ENCODE measurements at regions not wholly inside any gene's neighbourhood (a gene's known extent, or its start where the extent isn't known, plus 50 kb on each side); places are given as distances from the start of the nearest gene placed in this dataset.
"Not testable (repeated sequence)": the region's sequence is repeated elsewhere in the genome, so short reads cannot be mapped to it uniquely, and the experiment has no call there.

DNA sequence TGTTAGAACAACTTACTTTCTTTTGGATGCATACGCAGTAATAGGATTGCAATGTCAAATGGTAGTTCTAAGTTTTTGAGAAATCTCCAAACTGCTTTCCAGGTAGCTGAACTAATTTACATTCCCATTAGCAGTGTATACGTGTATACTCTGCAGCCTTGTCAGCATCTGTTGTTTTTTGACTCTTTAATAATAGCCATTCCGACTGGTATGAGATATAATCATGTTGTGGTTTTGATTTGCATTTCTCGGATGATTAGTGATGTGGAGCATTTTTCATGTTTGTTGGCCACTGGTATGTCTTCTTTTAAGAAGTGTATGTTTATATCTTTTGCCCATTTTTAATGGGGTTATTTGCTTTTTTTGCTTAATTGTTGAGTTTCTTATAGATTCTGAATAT is 76.9 kb upstream of the HNRNPA1L2 start:
- intact Hi-C loops (cut with DNase I, micrococcal nuclease); DNase-seq; H3K36me3 ChIP-seq (ENCODE audit: low read depth); H3K4me1 ChIP-seq (ENCODE audit: low read depth); ATAC-seq; H3K9me3 ChIP-seq; H3K4me3 ChIP-seq: not testable (repeated sequence)

DNA sequence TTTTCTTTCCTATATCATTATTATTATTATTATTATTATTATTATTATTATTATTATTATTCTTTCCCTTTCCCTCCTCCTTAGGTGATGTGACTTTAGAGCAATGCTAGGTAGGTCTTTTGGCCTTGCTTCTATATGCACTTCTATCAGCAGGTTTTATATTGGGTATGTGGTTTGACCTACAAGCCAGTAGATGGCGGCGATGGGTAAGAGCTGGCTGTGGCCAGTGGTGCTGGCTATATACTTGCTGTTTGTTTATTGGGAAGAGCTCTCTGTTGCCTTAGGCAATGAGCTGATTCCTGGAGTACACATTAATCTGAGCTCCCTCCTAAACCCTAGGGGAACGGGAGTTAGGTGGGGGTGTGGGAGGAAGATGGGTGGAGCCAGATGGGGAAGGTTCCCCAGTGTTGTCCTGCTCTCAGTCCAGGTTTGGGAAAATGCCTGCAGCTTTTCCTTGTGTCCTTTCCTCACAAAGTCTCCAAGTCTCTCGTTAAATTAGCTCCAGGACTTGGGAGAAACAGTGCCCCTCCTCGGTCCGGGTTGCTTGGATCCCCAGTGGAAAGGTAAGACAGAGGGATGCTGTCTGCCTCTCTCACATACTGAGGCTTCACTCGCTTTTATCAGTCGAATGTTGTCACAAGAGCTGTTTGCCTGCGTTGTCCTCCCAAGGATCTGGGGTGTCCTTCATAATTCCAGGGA is 72.2 kb upstream of the HNRNPA1L2 start:
- H3K9me3 ChIP-seq; intact Hi-C loops (cut with DNase I, micrococcal nuclease); H3K36me3 ChIP-seq (ENCODE audit: low read depth); H3K4me1 ChIP-seq (ENCODE audit: low read depth); H3K4me3 ChIP-seq: not testable (repeated sequence)
- DNase-seq (peak in 1 of 3 donors; percentile 29), ATAC-seq (peak; percentile 89)

DNA sequence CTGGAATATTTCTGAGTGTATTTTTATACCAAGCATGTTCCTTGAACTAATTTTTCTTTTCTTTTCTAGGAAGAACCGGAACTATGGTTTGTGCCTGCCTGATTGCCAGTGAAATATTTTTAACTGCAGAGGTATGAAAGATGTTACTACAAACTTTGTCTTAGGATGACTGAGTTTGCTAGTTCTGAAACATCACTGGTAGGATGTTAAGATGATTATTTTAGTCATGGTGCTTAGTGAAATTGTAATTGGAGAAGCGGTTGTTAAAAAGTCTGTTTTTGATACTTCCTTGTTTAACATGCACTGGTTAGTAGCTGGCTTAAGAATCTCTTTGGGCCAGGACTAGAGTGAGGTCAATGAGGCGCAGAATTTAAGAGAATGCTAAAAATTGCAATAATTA is 71.1 kb upstream of the HNRNPA1L2 start:
- H3K4me1 ChIP-seq (ENCODE audit: low read depth); H3K4me3 ChIP-seq; intact Hi-C loops (cut with DNase I, micrococcal nuclease); H3K9me3 ChIP-seq; ATAC-seq; H3K36me3 ChIP-seq (ENCODE audit: low read depth); DNase-seq: not testable (repeated sequence)

DNA sequence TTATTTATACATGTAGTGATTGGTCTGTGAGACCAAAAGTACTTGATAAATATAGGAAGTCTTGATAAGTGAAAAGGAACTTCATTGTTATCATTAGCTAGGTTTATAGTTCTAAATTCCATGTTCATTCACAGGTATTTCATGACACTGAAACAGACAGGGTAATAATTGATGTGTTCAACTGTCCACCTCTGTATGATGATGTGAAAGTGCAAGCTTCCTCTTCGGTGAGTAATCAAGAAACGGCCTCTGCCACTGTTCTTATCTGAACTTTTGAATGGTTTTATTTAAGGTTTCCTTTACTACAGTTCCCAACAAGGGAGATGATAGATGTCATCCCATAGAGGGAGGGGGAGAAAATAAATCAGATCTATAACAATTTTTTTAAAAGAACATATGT is 59.3 kb upstream of the HNRNPA1L2 start:
- H3K9me3 ChIP-seq; H3K4me1 ChIP-seq (ENCODE audit: low read depth); intact Hi-C loops (cut with DNase I, micrococcal nuclease): not testable (repeated sequence)

More for the DNA sequence above, 59.3 kb upstream of the HNRNPA1L2 start:
- ATAC-seq; H3K36me3 ChIP-seq (ENCODE audit: low read depth); H3K4me3 ChIP-seq; DNase-seq: not testable (repeated sequence)
